ENCODE measurements at regions not wholly inside any gene's neighbourhood (a gene's known extent, or its start where the extent isn't known, plus 50 kb on each side); places are given as distances from the start of the nearest gene placed in this dataset.

- TF ChIP-seq CTCF (IDR thresholded peaks at IDR 0.05; ENCODE audit: insufficient read depth, low read length, missing control alignments) = no peak
- DNase-seq (ENCODE audit: low read depth, low spot score) = no peak
- CTCF ChIA-PET = interaction anchor here (1.0 kb wide), 1 partner anchor 49 kb away, joined by 3 read pairs; no protein-coding TSS in a partner anchor
- POLR2A ChIA-PET = no interaction called here
- no peak overlapping the region for H3K4me3 ChIP-seq (ENCODE audit: low read depth, low read length)
Observed at GRCh38 chr18:22542406-22542835, 124.7 kb upstream of the CTAGE1 start.

GRCh38 chr18:22543769-22544168, 126.1 kb upstream of the CTAGE1 start:
- ChIA-PET POLR2A (no interaction called here), CTCF (no interaction called here)
- DNase-seq (ENCODE audit: low read depth, low spot score) = no peak
- no peak for TF ChIP-seq CTCF (IDR thresholded peaks at IDR 0.05; ENCODE audit: insufficient read depth, low read length, missing control alignments)
- H3K4me3 ChIP-seq (ENCODE audit: low read depth, low read length) = no peak overlapping the region

GRCh38 chr18:22544626-22545025, 126.9 kb upstream of the CTAGE1 start:
- TF ChIP-seq CTCF (IDR thresholded peaks at IDR 0.05; ENCODE audit: insufficient read depth, low read length, missing control alignments) = no peak
- POLR2A ChIA-PET = no interaction called here
- H3K4me3 ChIP-seq (ENCODE audit: low read depth, low read length) = no peak overlapping the region
- DNase-seq (ENCODE audit: low read depth, low spot score) = no peak
- CTCF ChIA-PET = no interaction called here

GRCh38 chr18:22545066-22545760, 127.5 kb upstream of the CTAGE1 start:
- CTCF ChIA-PET = no interaction called here
- no peak for TF ChIP-seq CTCF (IDR thresholded peaks at IDR 0.05; ENCODE audit: insufficient read depth, low read length, missing control alignments)
- DNase-seq (ENCODE audit: low read depth, low spot score) = no peak
- POLR2A ChIA-PET = no interaction called here
- H3K4me3 ChIP-seq (ENCODE audit: low read depth, low read length) = no peak overlapping the region

GRCh38 chr18:22546905-22547570, 129.3 kb upstream of the CTAGE1 start:
- ChIA-PET POLR2A (no interaction called here), CTCF (no interaction called here)
- no peak for DNase-seq (ENCODE audit: low read depth, low spot score)
- no peak overlapping the region for H3K4me3 ChIP-seq (ENCODE audit: low read depth, low read length)
- no peak for TF ChIP-seq CTCF (IDR thresholded peaks at IDR 0.05; ENCODE audit: insufficient read depth, low read length, missing control alignments)

- H3K4me3 ChIP-seq (ENCODE audit: low read depth, low read length) = no peak overlapping the region
- no peak for DNase-seq (ENCODE audit: low read depth, low spot score)
- TF ChIP-seq CTCF (IDR thresholded peaks at IDR 0.05; ENCODE audit: insufficient read depth, low read length, missing control alignments) = no peak
- CTCF ChIA-PET = no interaction called here
- POLR2A ChIA-PET = no interaction called here
Observed at GRCh38 chr18:22547807-22548561, 130.3 kb upstream of the CTAGE1 start.
